ENCODE measurements at regions not wholly inside any gene's neighbourhood (a gene's known extent, or its start where the extent isn't known, plus 50 kb on each side); places are given as distances from the start of the nearest gene placed in this dataset.

DNA sequence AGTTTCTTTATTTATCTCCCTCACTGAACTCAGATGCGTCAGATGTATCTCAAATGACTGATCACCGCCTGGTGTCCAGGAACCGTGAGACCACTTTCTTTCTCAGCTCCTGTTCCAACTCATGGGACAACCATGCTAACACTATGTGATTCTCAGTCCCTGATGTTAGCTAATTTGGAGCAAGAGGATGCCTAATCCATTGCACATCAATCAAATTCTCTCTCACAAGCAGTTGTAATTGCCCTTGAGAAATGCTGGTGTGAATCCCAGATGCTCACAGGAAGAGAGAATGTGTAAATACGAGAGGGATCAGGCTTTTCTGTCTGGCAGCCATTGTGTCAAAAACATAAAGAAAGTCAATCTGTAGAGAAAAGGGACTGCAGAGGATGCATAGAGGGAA is 134.9 kb downstream of the WSCD1 start:
- TF ChIP-seq, protein P1, sequence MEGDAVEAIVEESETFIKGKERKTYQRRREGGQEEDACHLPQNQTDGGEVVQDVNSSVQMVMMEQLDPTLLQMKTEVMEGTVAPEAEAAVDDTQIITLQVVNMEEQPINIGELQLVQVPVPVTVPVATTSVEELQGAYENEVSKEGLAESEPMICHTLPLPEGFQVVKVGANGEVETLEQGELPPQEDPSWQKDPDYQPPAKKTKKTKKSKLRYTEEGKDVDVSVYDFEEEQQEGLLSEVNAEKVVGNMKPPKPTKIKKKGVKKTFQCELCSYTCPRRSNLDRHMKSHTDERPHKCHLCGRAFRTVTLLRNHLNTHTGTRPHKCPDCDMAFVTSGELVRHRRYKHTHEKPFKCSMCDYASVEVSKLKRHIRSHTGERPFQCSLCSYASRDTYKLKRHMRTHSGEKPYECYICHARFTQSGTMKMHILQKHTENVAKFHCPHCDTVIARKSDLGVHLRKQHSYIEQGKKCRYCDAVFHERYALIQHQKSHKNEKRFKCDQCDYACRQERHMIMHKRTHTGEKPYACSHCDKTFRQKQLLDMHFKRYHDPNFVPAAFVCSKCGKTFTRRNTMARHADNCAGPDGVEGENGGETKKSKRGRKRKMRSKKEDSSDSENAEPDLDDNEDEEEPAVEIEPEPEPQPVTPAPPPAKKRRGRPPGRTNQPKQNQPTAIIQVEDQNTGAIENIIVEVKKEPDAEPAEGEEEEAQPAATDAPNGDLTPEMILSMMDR (IDR thresholded peaks at IDR 0.05), result no peak
- TF ChIP-seq POLR2AphosphoS5 (IDR thresholded peaks at IDR 0.05) (no peak), POLR2A (IDR thresholded peaks at IDR 0.05) (no peak), EP300 (IDR thresholded peaks at IDR 0.05) (no peak)
- H3K9me3 ChIP-seq, result no peaks in the 10 kb centered on the region
- H3K27ac ChIP-seq, result no peak overlapping the region
- no peaks in the 10 kb centered on the region for H3K36me3 ChIP-seq
- 54% methylated on average over 4 of the region's 4 CpGs for WGBS
- H3K4me1 ChIP-seq, result no peaks in the 10 kb centered on the region
- no peak for DNase-seq (ENCODE audit: low spot score in 2 of 2)
- peaks cover 21% of the 10 kb centered on the region for H3K27me3 ChIP-seq
- H3K4me3 ChIP-seq, result no peak overlapping the region

DNA sequence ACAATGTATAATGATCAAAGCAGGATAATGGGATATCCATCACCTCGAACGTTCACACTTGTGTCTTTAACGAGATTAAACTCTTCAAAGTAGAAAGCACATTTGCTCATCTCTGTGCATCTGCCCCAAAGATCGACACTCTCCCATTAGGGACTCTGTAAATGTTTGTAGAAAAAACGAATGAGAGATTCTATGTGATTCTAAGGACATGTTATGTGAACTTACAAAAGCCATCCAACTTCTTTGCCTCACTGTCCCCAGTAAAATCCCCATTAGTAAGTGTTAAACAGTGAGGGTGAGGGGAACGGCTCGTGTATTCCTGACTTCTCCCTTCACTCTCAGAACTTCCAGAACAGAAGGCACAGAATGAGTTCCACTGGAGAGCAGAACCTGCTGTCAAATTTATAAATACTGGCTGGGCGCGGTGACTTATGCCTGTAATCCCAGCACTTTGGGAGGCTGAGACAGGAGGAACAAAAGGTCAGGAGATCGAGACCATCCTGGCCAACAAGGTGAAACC is 134.1 kb downstream of the WSCD1 start:
- no peak for DNase-seq (ENCODE audit: low spot score in 2 of 2)
- no peaks in the 10 kb centered on the region for H3K4me1 ChIP-seq
- H3K9me3 ChIP-seq, result no peaks in the 10 kb centered on the region
- H3K4me3 ChIP-seq, result no peak overlapping the region
- no peak for TF ChIP-seq POLR2A (IDR thresholded peaks at IDR 0.05)
- TF ChIP-seq, protein P1 (IDR thresholded peaks at IDR 0.05), result no peak
- no peak for TF ChIP-seq POLR2AphosphoS5 (IDR thresholded peaks at IDR 0.05)
- no peak for TF ChIP-seq EP300 (IDR thresholded peaks at IDR 0.05)
- H3K27me3 ChIP-seq, result peaks cover 17% of the 10 kb centered on the region
- whole genome bisulfite sequencing, result 80% methylated on average over 10 of the region's 10 CpGs
- H3K27ac ChIP-seq, result no peak overlapping the region
- no peaks in the 10 kb centered on the region for H3K36me3 ChIP-seq

DNA sequence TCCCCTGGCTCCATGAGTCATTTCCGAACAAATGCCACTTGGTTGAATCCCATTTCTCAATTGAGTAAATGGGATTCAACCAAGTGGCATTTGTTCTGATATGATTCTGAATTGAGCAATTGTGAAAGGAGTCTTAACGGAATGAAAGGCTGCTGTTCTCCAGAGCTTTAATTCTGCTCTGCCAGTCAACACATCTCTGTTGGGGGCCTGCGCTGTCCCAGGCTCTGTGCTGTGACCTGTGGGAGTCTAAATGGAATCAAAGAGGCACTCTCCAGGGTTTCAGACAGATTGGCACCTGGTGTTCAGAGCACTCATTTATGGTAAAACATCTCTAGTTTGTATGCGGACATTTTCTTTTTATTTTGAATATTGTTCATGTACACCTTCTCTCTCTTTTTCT is 126.2 kb downstream of the WSCD1 start:
- H3K4me3 ChIP-seq, result no peak overlapping the region
- no peak overlapping the region for H3K27ac ChIP-seq
- 86% methylated on average over 4 of the region's 4 CpGs for WGBS
- DNase-seq (ENCODE audit: low spot score in 2 of 2), result no peak
- H3K9me3 ChIP-seq, result no peaks in the 10 kb centered on the region
- peaks cover 8% of the 10 kb centered on the region for H3K27me3 ChIP-seq
- H3K4me1 ChIP-seq, result no peaks in the 10 kb centered on the region
- TF ChIP-seq EP300 (IDR thresholded peaks at IDR 0.05) (no peak), POLR2A (IDR thresholded peaks at IDR 0.05) (no peak), POLR2AphosphoS5 (IDR thresholded peaks at IDR 0.05) (no peak)
- TF ChIP-seq, protein P1 (IDR thresholded peaks at IDR 0.05), result no peak
- no peaks in the 10 kb centered on the region for H3K36me3 ChIP-seq

DNA sequence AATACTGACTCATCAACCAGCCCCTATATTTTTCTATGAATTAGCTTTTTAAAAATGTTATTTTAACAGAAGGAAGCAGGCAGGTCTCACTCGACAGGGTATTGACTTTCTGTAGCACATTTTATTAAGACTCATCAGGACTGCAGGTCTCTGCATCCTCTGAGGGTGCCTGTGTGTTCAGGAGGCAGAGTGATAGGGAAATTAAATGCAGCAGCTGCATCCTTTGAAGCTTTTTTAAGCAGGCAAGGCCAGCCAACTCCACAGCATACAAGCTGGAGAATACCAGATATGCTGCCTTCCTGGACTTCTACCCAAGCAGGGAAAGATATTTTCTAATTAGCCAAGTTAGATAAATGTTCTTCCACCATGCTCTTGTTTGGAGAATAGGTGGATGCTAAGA is 124.9 kb downstream of the WSCD1 start:
- Histone ChIP-seq H3K27me3 (peaks cover 18% of the 10 kb centered on the region), H3K4me1 (no peaks in the 10 kb centered on the region), H3K9me3 (no peaks in the 10 kb centered on the region), H3K27ac (no peak overlapping the region), H3K36me3 (no peaks in the 10 kb centered on the region), H3K4me3 (no peak overlapping the region)
- WGBS, result 40% methylated on average over 1 of the region's 1 CpG
- TF ChIP-seq, protein P1 (IDR thresholded peaks at IDR 0.05), result no peak
- TF ChIP-seq POLR2AphosphoS5 (IDR thresholded peaks at IDR 0.05) (no peak), EP300 (IDR thresholded peaks at IDR 0.05) (no peak), POLR2A (IDR thresholded peaks at IDR 0.05) (no peak)
- no peak for DNase-seq (ENCODE audit: low spot score in 2 of 2)

DNA sequence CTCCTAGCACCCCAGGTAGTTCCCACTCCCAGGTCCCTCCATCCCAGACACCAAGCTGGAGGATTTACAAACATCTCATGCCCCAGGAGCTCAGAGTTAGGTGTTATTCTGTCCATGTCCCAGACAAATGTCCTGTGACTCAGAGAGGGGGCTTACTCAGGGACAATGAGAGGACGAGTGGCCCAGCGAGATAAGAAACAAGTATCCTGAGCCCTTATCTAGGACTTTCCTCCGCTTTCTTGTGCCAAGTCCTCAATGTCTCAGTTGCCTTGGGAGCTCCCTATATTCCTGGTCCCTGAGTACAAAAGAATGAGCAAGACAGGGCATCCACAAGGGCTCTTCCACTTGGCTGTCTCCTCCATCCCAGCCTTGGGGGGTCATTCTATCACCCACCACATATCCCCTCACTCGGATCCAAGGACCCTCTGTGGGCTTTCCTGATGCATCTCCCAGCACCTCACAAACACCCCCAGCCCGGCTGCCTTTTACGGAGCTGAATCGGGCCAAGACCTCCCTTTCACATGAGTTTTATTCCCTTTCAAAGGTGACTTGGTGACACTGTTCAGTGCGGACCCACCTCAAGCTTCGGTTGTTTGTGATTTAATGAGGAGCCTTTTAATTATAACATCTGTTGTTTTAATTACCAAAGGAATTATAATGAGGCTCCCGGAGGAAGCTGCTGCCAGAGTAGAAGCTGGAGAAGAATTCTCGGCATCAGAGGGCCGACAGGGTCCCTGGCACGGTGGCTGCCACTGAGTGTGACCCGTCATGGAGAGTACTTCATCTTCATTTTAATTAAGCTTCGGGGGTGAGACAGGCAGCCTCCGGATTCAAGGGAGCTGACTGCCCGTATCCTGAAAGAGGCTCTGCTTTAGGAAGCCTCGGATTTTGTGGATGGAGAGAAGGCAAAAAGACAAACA is 121.5 kb downstream of the WSCD1 start:
- H3K27me3 ChIP-seq, result peaks cover 23% of the 10 kb centered on the region
- no peak overlapping the region for H3K4me3 ChIP-seq
- no peak for TF ChIP-seq POLR2A (IDR thresholded peaks at IDR 0.05)
- no peak for TF ChIP-seq EP300 (IDR thresholded peaks at IDR 0.05)
- no peak for TF ChIP-seq POLR2AphosphoS5 (IDR thresholded peaks at IDR 0.05)
- TF ChIP-seq, protein P1 (IDR thresholded peaks at IDR 0.05), result no peak
- WGBS, result 73% methylated on average over 18 of the region's 18 CpGs
- DNase-seq (ENCODE audit: low spot score in 2 of 2), result peak in 1 of 2 donors; percentile 18
- no peak overlapping the region for H3K27ac ChIP-seq
- no peaks in the 10 kb centered on the region for H3K36me3 ChIP-seq
- H3K4me1 ChIP-seq, result no peaks in the 10 kb centered on the region
- no peaks in the 10 kb centered on the region for H3K9me3 ChIP-seq

Data from suprapubic skin (tissue), 4 donors.